NCI-H2171 treated with DMSO at 0.1 percent for 48 hours (cell line): ENCODE measurements at regions not wholly inside any gene's neighbourhood (a gene's known extent, or its start where the extent isn't known, plus 50 kb on each side); places are given as distances from the start of the nearest gene placed in this dataset.
"Not testable (repeated sequence)": the region's sequence is repeated elsewhere in the genome, so short reads cannot be mapped to it uniquely, and the experiment has no call there.

Experiments used
- DNase-seq: peaks from one replicate; lab custom pipeline; 2025; lab: John Stamatoyannopoulos, UW

- DNase-seq, result not testable (repeated sequence)
Observed at GRCh38 chr15:29505535-29505934, 235.9 kb upstream of the NSMCE3 start.

DNA sequence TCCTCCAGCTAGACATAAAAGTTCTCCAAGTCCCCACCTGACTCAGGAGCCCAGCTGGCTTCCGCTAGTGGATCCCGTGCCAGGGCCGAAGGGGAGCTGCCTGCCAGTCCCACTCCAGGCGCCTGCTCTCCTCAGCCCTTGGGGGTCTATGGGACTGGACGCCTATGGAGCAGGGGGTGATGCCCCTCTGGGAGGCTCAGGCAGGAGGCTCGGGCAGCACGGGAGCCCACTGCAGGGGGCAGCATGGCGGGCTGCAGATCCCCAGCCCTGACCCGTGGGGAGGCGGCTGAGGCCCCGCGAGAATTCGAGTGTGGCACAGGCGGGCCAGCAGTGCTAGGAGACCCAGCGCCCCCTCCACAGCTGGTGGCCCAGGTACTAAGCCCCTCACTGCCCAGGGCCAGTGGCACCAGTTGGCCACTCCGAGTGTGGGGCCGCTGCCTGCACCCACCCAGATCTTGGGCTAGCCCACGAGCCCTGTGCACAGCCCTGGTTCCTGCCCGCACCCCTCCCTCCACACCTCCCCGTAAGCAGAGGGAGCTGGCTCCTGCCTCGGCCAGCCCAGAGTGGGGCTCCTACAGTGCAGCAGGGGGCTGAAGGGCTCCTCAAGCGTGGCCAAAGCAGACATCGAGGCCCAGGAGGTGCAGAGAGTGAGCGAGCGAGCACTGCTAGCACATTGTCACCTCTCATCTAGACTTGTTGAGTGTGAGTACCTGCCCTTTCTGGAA lies 221.3 kb upstream of the NSMCE3 start:
- no peak for DNase-seq

DNA sequence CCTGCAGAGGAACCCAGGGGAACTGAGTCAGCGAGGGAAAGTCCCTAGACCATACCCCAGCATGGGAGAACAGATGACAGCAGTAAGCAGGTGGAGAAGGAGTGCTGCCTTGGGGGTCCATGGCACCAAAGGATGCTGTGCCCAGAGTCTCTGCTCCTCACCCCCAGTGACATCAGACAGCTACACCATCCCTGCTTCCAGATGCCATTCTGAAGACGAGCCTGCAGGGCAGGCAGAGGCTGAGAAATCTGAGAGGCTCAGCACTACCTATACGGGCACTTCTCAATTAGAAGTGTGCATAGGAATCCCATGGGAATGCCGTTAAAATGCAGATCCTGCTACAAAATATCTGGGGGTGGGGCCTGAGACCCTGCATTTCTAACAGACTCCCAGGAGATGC lies 211.3 kb upstream of the NSMCE3 start:
- no peak for DNase-seq

- no peak for DNase-seq
Observed at GRCh38 chr15:29480278-29480677, 210.7 kb upstream of the NSMCE3 start.

DNA sequence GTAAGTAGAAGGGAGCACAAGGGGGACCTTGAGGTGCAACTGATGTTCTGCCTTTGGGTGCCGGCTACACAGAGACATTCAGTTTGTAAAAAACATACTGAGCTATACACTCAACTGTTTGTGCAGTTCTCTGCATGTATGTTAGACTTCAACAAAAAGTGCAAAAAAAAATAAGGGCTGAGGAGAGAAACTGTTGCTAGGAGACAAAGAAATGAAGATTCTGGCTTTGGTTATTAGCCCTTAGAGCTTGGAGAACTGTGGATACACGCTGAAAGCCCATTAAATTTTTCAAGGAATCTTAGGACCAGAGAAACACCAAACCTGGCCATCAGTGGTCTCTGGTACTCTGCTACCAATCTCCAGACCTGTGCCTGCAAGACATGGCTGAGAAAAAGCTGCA lies 207.6 kb upstream of the NSMCE3 start:
- no peak for DNase-seq

GRCh38 chr15:29476503-29477080 lies 207.0 kb upstream of the NSMCE3 start:
- no peak for DNase-seq

- no peak for DNase-seq
Observed at GRCh38 chr15:29475096-29475495, 205.5 kb upstream of the NSMCE3 start.

DNA sequence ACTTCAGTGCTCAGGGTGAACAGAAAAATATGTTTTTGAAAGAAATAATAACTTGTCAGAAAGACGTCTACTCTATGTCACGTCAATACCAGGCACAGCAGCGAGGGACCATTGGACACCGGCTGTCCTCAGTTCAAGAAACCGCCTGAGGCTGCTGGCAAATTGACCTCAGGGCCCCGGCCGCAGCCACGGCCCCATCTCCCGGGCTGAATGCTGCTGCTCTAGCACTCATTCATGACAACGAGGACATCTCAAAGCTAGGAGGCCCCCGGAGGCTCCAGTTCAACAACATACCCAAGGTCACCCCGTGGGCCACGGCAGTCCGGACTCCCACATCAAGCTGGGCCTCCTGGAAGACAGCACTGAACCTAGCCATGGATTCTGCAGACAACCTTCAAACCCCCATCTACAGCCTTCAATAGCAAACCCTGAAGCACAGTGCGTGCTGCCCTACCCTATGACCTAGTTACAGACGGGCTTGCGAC lies 204.0 kb upstream of the NSMCE3 start:
- DNase-seq, result no peak

GRCh38 chr15:29472901-29473445 lies 203.4 kb upstream of the NSMCE3 start:
- no peak for DNase-seq

DNA sequence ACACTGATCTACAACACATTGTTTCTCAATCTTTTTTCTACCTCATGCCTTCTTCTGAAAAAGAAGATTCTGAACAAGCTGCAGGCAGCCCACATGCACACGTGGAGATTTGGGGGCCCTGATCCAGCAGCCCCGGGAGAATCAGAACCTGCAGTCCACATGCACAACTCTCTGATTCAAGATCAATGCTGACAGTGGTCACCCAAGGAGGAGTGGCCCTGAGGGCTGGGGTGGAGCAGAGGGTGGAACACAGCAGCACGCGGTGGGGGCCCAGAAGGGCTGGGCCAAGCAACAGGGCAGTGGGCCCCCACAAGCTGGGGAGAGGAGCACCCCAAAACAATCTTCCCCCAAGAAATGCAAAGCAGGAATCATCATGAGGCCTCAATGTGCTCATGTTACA lies 202.1 kb upstream of the NSMCE3 start:
- no peak for DNase-seq

DNA sequence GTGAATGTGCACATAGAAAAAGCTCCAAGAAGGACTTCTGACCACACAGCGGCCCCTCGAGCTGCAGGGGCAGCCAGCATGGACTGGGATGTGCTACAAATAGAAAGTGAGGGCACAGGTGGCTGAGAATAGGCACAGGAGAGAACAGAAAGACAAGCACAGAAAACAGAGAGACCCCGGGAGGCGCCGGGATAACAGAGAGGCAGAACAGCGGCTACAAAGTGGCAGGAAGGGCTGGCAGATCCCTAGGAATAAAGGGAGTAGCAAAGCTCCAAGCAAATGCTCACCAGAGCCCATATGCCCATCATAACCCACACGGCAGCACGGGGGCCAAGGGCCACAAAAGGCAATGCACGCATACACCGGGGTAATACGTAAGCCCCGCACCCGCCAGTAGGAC lies 201.7 kb upstream of the NSMCE3 start:
- no peak for DNase-seq

- DNase-seq, result no peak
Observed at GRCh38 chr15:29470794-29471193, 201.2 kb upstream of the NSMCE3 start.

DNA sequence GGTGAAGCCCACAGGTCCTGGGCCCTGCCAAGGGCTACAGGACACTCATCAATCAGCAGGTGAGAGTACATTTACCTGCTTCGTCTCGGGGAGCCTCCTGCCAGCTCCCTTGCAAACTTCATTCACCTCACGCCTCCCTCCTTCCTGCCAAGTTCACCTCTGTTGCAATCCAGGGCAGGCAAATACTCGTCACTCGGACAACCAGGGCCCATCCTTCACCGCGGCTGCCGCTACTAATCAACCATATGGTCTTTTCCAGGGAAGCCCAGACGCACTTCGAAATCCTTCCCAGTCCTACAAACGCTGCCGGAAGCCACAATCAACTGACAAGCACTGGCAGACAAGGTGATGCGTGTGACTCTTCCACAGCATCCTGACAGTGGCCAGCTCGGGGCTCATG lies 200.7 kb upstream of the NSMCE3 start:
- DNase-seq, result no peak

DNA sequence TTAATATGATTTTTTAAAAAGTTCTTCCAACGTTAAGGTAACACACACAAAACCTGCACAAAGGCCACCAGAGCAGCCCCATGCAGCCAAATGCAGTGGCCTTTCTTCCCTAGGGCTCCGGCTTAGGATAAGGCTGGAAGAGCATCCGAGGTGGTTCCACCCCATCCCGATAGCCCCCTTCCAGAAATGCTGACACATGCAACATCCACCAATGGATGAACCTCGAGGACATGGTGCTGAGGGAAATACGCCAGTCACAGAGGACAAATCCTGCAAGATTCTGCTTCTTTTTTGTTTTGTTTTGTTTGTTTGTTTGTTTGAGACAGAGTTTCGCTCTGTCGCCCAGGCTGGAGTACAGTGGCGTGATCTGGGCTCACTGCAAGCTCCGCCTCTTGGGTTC lies 199.3 kb upstream of the NSMCE3 start:
- no peak for DNase-seq

DNA sequence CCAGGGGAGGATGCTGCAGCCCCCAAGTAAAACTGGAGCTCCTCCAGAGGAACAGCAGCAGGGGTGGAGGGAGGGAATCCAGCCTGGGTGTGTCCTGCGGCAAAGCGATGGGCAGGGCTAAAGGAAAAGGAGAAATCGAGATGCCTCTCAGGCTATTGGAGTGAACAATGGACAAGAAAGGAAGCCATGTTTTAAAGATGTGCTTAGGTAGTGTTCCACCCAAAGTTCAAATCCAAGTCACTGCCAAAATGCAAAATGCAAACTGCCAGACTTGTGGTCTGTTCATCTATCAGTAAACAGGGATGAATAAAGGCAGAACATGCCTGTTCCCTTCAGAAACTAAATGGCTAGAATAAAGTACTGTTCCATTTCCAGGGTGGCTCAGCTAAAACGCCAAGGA lies 197.5 kb upstream of the NSMCE3 start:
- DNase-seq, result no peak

DNA sequence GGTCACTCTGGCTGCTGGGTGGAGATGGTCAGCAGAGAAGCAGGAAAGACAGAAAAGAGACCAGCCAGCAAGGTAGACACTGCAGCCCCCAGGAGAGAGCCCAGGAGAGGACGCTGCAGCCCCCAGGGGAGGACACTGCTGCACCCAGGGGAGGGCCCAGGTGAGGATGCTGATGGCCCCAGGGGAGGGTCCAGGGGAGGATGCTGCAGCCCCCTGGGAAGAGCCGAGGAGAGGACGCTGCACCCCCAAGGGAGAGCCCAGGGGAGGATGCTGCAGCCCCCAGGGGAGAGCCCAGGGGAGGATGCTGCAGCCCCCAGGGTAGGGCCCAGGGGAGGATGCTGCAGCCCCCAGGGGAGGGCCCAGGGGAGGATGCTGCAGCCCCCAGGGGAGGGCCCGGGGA lies 196.7 kb upstream of the NSMCE3 start:
- DNase-seq, result no peak

DNA sequence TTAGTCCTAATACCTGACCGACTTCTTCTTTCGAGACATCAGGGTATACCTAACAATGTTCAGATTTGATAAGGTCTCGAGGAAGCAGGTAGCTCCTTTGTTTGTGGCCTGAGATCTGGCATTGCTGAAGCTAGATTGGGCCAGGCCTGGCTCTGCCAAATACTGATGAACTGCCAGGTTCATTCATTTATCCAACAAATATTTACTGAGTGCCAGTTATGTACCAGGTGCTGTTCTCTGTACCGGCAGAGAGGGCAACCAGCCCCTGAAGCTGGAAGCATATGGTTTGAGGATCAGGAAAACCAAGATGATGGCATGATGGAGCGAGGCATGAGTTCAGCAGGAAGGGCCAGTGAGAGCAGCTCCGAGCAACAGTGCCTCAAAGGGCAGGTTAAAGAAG lies 196.2 kb upstream of the NSMCE3 start:
- DNase-seq, result no peak

DNA sequence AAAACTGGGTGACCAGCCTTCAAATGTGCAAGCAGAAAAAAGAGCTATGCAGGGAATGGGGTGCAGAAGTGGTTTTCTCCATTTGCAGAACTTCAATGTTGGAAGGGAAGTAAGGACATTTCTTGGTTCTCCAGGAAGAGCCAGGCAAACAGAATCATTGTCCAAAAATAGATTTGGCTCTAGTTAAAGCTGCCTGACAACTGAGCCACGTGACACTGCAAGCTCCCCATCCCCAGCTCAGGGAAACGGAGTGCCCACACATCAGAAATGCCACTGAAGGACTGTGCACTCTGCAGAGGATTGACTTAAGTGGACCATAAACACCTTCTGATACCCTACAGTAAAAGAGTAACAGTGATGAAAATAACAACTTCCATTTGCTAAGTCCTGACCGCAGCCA lies 195.6 kb upstream of the NSMCE3 start:
- DNase-seq, result no peak

- DNase-seq, result no peak
Observed at GRCh38 chr15:29461877-29462276, 192.3 kb upstream of the NSMCE3 start.

DNA sequence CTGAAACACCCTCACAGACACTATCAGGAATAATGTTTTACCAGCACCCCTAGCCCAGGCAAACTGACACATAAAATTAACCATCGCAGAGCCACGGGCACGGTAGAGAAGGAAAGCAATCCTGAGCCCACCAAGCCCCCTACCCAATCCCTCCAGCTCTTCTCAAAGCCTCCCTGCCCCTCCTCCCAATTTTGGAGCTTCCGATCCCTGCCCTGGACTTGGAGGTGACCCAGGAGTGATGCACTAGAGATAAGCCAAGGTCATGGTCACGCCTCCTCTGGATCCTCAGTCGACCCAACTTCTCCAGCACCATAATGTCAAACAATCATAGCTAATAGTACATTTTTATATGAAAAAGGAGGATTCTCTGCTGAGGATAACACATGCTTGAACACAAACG lies 188.7 kb upstream of the NSMCE3 start:
- DNase-seq, result no peak

DNA sequence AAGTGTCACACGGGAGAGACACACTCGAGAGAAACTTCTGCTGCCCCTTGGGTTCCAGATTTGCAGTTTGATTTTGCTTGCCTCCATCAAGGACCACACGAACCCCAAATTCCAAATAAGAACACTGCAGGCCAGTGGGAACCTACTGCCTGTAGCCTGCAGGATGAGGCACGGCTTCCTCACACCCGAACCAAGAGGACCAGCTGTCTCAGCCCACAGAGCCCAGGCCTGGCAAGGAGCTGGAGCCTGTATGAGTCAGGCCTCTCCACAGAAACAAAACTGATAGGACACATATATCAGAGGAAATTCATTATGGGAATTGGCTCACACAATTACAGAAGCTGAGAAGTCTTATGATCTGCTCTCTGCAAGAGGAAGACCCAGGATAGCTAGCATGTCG lies 188.1 kb upstream of the NSMCE3 start:
- no peak for DNase-seq

GRCh38 chr15:29456964-29457363 lies 187.3 kb upstream of the NSMCE3 start:
- no peak for DNase-seq

DNA sequence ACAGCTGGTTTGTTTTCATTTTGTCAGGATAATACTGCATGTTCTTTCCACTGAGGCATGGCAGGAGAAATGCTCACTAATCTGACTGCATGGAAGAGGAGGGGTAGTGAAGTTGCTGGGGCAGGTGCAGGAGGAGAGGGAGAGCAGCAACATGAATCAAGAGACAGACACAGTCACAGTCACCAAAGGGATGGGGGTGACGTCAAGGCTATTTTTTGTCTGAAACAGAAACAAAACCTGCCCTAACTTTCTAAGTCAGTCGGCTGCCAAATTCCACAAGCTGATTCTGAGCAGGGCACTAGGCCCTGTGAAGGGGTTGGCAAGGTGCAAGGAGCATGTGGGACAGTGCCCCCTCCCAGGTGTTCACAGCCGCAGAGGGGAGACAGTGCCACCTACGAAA lies 186.6 kb upstream of the NSMCE3 start:
- DNase-seq, result no peak

DNA sequence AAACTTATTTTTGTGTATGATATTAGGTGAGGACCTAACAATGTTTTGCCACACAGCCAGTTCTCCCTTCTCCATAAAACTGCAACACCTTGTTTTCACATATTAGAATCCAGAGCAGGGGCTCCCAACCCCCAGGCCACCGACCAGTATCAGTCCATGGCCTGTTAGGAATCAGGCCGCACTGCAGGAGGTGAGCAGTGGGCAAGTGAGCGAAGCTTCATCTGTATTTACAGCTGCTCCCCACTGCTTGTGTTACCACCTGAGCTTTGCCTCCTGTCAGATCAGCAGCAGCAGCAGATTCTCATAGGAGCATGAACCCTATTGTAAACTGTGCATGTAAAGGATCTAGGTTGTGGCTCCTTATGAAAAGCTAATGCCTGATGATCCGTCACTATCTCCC lies 185.9 kb upstream of the NSMCE3 start:
- DNase-seq, result no peak
